ENCODE measurements at regions not wholly inside any gene's neighbourhood (a gene's known extent, or its start where the extent isn't known, plus 50 kb on each side); places are given as distances from the start of the nearest gene placed in this dataset.

- Histone ChIP-seq H3K9me3 (no peaks in the 10 kb centered on the region), H3K4me1 (no peaks in the 10 kb centered on the region), H3K27me3 (ENCODE audit: low read depth) (no peaks in the 10 kb centered on the region), H3K36me3 (no peaks in the 10 kb centered on the region), H3K27ac (no peak overlapping the region), H3K4me3 (no peak overlapping the region)
- TF ChIP-seq CTCF (IDR thresholded peaks at IDR 0.05) = no peak
- ATAC-seq = no peak
- intact Hi-C loops (cut with DNase I) = no loop called here
- DNase-seq = no peak
Measured at GRCh38 chr13:44844786-44845185, 144.5 kb downstream of the NUFIP1 start.

- Histone ChIP-seq H3K9me3 (no peaks in the 10 kb centered on the region), H3K36me3 (no peaks in the 10 kb centered on the region), H3K4me1 (no peaks in the 10 kb centered on the region), H3K4me3 (no peak overlapping the region), H3K27ac (no peak overlapping the region), H3K27me3 (ENCODE audit: low read depth) (no peaks in the 10 kb centered on the region)
- intact Hi-C loops (cut with DNase I) = no loop called here
- no peak for TF ChIP-seq CTCF (IDR thresholded peaks at IDR 0.05)
- DNase-seq (no peak), ATAC-seq (peak in 1 of 2 donors; percentile 41)
Measured at GRCh38 chr13:44843403-44843802, 145.9 kb downstream of the NUFIP1 start.

- no peaks in the 10 kb centered on the region for H3K9me3 ChIP-seq
- intact Hi-C loops (cut with DNase I) = no loop called here
- no peaks in the 10 kb centered on the region for H3K36me3 ChIP-seq
- ATAC-seq (no peak), DNase-seq (no peak)
- no peaks in the 10 kb centered on the region for H3K27me3 ChIP-seq (ENCODE audit: low read depth)
- no peak overlapping the region for H3K27ac ChIP-seq
- TF ChIP-seq CTCF (IDR thresholded peaks at IDR 0.05) = no peak
- no peaks in the 10 kb centered on the region for H3K4me1 ChIP-seq
- H3K4me3 ChIP-seq = no peak overlapping the region
Measured at GRCh38 chr13:44842158-44842557, 147.1 kb downstream of the NUFIP1 start.

- no peaks in the 10 kb centered on the region for H3K4me1 ChIP-seq
Measured at GRCh38 chr13:44840131-44840530, 149.1 kb downstream of the NUFIP1 start.

GRCh38 chr13:44837250-44837649 lies 152.0 kb downstream of the NUFIP1 start:
- no peak overlapping the region for H3K27ac ChIP-seq
- no peak overlapping the region for H3K4me3 ChIP-seq
- no peak for DNase-seq
- ATAC-seq = no peak
- H3K36me3 ChIP-seq = no peaks in the 10 kb centered on the region
- H3K9me3 ChIP-seq = no peaks in the 10 kb centered on the region
- H3K27me3 ChIP-seq (ENCODE audit: low read depth) = no peaks in the 10 kb centered on the region
- no peak for TF ChIP-seq CTCF (IDR thresholded peaks at IDR 0.05)
- H3K4me1 ChIP-seq = no peaks in the 10 kb centered on the region
- intact Hi-C loops (cut with DNase I) = no loop called here

More at GRCh38 chr13:44840131-44840530, 149.1 kb downstream of the NUFIP1 start:
- Histone ChIP-seq H3K27me3 (ENCODE audit: low read depth) (no peaks in the 10 kb centered on the region), H3K36me3 (no peaks in the 10 kb centered on the region), H3K4me3 (no peak overlapping the region), H3K9me3 (no peaks in the 10 kb centered on the region), H3K27ac (no peak overlapping the region)
- TF ChIP-seq CTCF (IDR thresholded peaks at IDR 0.05) = no peak
- intact Hi-C loops (cut with DNase I) = no loop called here
- DNase-seq (no peak), ATAC-seq (no peak)

GRCh38 chr13:44834404-44834803 lies 154.9 kb downstream of the NUFIP1 start:
- DNase-seq (no peak), ATAC-seq (no peak)
- Histone ChIP-seq H3K27me3 (ENCODE audit: low read depth) (no peaks in the 10 kb centered on the region), H3K4me1 (no peaks in the 10 kb centered on the region), H3K27ac (no peak overlapping the region), H3K36me3 (no peaks in the 10 kb centered on the region), H3K9me3 (no peaks in the 10 kb centered on the region), H3K4me3 (no peak overlapping the region)
- no peak for TF ChIP-seq CTCF (IDR thresholded peaks at IDR 0.05)
- intact Hi-C loops (cut with DNase I) = no loop called here
